Endothelial cell (in vitro differentiated cells): ENCODE measurements at regions not wholly inside any gene's neighbourhood (a gene's known extent, or its start where the extent isn't known, plus 50 kb on each side); places are given as distances from the start of the nearest gene placed in this dataset.

Source experiments
- DNase-seq: peaks from one replicate; pipeline ENCODE4 v3.0.0; 2021; ENCODE audit warnings: low spot score
- H3K27ac Mint-ChIP-seq: one replicate; pipeline ENCODE4 v1.8.0; 2021; ENCODE audit warnings: mixed read lengths, inconsistent platforms; ENCODE audit not compliant: unreplicated experiment
- H3K27me3 Mint-ChIP-seq: one replicate; pipeline ENCODE4 v1.8.0; 2021; ENCODE audit warnings: mild to moderate bottlenecking, moderate library complexity, mixed read lengths, inconsistent platforms; ENCODE audit not compliant: unreplicated experiment
- H3K36me3 Mint-ChIP-seq: one replicate; pipeline ENCODE4 v1.8.0; 2021; ENCODE audit warnings: mild to moderate bottlenecking, low read depth, mixed read lengths, inconsistent platforms; ENCODE audit not compliant: unreplicated experiment
- H3K4me1 Mint-ChIP-seq: one replicate; pipeline ENCODE4 v1.8.0; 2021; ENCODE audit warnings: mild to moderate bottlenecking, mixed read lengths, inconsistent platforms; ENCODE audit not compliant: unreplicated experiment
- H3K4me3 Mint-ChIP-seq: one replicate; pipeline ENCODE4 v1.8.0; 2021; ENCODE audit warnings: mild to moderate bottlenecking, mixed read lengths, inconsistent platforms; ENCODE audit not compliant: unreplicated experiment
- H3K9me3 Mint-ChIP-seq: one replicate; pipeline ENCODE4 v1.8.0; 2021; ENCODE audit warnings: mixed read lengths, inconsistent platforms; ENCODE audit not compliant: unreplicated experiment
- TF ChIP-seq, protein P1 (sequence below): fragments of 200-600 bp; sonication (generic); IDR thresholded peaks from one replicate; pipeline ENCODE4 v1.5.0; 2021; ENCODE audit warnings: antibody characterized with exemption; ENCODE audit not compliant: unreplicated experiment

DNA sequence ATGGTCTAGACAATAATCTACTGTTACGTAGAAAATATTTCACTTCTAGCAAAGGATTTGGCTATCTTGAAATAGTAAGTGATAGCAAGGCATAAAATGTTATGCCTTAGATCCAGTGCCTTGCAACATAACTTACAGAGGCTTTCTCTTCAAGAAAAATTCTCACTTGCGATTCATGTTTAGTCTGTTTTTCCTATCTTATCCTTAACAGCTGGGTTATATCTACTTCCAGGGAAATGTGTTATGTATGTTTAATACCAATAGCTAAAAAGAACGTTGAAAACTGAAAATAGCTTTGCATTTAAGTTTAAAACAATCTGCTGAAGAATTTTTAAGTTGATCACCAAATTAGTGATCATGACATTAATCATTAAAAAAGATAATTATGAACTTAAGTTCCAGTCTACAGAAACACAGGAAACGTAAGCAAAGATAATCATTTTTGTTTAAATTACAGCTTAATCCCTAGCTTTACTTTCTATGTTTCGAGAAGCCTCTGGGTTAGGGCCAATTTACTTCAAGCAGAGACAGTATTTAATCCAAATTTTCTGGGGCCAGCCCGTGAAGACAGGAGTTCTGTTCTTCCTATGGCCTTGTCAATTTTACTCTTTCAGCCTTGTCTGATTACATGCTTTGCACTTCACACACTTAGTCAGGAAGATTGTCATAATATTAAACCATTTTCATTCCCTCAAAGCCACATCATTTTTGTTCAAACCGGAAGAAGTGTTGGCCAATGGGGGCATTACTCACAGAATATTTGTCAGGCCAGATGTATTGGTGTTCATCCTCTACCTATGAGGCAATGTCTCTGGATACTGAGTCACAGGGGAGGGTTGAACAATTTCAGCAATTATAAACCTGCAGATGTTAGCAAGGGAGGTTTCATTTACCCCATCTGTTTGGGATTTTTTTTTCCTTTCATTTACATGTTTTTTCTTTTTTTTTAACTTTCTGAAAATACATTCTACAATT, 1132.9 kb upstream of the ZEB2 start:
- Mint-ChIP-seq H3K4me3 (no peak overlapping the region), H3K9me3 (no peaks in the 10 kb centered on the region), H3K27ac (no peak overlapping the region), H3K4me1 (no peaks in the 10 kb centered on the region), H3K27me3 (no peaks in the 10 kb centered on the region), H3K36me3 (no peaks in the 10 kb centered on the region)
- no peak for DNase-seq
- TF ChIP-seq, protein P1, sequence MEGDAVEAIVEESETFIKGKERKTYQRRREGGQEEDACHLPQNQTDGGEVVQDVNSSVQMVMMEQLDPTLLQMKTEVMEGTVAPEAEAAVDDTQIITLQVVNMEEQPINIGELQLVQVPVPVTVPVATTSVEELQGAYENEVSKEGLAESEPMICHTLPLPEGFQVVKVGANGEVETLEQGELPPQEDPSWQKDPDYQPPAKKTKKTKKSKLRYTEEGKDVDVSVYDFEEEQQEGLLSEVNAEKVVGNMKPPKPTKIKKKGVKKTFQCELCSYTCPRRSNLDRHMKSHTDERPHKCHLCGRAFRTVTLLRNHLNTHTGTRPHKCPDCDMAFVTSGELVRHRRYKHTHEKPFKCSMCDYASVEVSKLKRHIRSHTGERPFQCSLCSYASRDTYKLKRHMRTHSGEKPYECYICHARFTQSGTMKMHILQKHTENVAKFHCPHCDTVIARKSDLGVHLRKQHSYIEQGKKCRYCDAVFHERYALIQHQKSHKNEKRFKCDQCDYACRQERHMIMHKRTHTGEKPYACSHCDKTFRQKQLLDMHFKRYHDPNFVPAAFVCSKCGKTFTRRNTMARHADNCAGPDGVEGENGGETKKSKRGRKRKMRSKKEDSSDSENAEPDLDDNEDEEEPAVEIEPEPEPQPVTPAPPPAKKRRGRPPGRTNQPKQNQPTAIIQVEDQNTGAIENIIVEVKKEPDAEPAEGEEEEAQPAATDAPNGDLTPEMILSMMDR: no peak

DNA sequence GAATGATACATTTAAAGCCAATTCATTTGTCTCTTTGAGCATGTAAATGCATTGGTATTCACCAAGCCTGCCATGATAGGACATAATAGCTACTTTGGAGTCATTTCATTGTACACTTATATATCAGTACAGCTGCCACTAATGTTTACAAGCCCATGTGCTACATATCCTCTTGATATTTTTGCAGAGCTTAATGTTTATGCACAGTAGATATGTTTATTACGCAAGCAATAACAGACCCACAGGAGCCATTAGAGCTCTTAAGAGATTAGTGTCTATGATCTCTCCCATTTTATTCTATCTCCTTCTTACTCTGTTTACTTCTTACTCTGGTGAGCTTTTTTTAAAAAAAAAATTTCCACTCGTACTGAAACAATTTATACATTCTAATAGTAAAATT, 1132.1 kb upstream of the ZEB2 start:
- H3K27me3 Mint-ChIP-seq: no peaks in the 10 kb centered on the region
- no peaks in the 10 kb centered on the region for H3K4me1 Mint-ChIP-seq
- TF ChIP-seq, protein P1: no peak
- H3K36me3 Mint-ChIP-seq: no peaks in the 10 kb centered on the region
- no peaks in the 10 kb centered on the region for H3K9me3 Mint-ChIP-seq
- no peak for DNase-seq
- no peak overlapping the region for H3K4me3 Mint-ChIP-seq
- H3K27ac Mint-ChIP-seq: no peak overlapping the region

DNA sequence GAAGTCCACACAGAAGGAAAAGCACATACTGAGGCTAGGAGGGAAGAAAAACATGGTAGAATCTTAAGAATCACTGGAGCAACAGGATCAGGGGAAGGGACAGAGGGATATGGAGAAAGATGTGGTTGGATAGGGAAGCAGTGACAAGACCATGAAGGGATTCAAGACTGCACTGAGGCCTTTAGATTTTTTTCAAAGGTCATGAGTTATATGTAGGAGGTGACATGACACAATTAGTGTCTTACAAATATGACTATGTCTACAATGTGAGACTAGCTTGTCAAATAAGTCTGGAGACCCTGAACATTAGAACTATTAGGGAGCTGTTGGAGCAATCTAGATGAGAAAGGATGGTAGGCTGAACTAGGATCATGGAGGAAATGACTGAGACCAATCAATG, 1130.3 kb upstream of the ZEB2 start:
- Mint-ChIP-seq H3K4me1 (no peaks in the 10 kb centered on the region), H3K27me3 (peaks cover under 1% of the 10 kb centered on the region), H3K4me3 (no peak overlapping the region), H3K9me3 (no peaks in the 10 kb centered on the region), H3K27ac (no peak overlapping the region), H3K36me3 (no peaks in the 10 kb centered on the region)
- DNase-seq: no peak
- TF ChIP-seq, protein P1: no peak

DNA sequence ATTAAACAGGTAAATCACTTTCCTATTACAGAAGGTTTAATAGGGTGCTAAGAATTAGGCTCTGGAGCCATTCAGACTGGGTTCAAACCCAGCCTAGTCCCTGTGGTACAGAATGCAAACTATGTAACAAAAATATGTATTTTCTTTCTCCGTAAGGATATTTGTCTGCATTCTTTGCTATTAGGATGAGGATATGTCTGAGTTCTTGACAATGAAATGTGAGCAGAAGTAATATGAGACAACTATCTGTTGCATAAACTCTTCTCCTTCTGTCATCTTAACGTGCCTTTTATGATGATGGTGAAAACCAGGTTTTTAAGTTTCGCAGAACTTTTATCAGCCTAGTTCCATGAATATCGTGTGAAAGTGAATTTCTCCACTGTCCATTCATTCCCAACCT, 1129.1 kb upstream of the ZEB2 start:
- TF ChIP-seq, protein P1: no peak

DNA sequence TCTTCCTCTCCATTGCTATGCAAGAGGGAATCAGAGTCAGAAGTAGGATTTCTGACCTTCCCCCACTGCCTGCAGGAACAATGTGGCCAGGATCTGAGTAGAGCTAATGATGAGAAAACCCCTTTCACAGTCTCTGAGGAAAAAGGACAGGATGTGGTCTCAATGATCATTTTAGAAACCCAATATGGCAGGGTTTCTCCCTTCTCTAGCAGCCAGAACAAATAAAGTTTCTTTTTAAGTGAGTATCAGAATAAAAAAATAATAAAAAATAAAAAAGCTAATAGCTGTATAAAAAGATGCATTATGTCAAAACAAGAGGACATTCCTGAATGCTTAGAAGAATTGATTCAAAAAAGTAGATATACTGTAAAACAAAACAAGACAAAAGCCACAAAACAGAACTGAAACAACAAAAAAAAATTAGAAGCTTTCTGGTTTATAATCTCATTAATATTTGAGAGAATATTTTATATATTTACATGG, 1124.9 kb upstream of the ZEB2 start:
- Mint-ChIP-seq H3K27ac (peak overlapping the region; percentile 92), H3K36me3 (no peaks in the 10 kb centered on the region), H3K9me3 (no peaks in the 10 kb centered on the region), H3K27me3 (peaks cover 2% of the 10 kb centered on the region), H3K4me1 (peaks cover 8% of the 10 kb centered on the region), H3K4me3 (no peak overlapping the region)
- TF ChIP-seq, protein P1: no peak
- peak; percentile 4 for DNase-seq

More for the DNA sequence above, 1129.1 kb upstream of the ZEB2 start:
- peaks cover 2% of the 10 kb centered on the region for H3K27me3 Mint-ChIP-seq
- H3K9me3 Mint-ChIP-seq: no peaks in the 10 kb centered on the region
- H3K4me1 Mint-ChIP-seq: peaks cover 4% of the 10 kb centered on the region
- no peak for DNase-seq
- H3K36me3 Mint-ChIP-seq: no peaks in the 10 kb centered on the region
- no peak overlapping the region for H3K27ac Mint-ChIP-seq
- no peak overlapping the region for H3K4me3 Mint-ChIP-seq
